ENCODE measurements at regions not wholly inside any gene's neighbourhood (a gene's known extent, or its start where the extent isn't known, plus 50 kb on each side); places are given as distances from the start of the nearest gene placed in this dataset.
"Not testable (repeated sequence)": the region's sequence is repeated elsewhere in the genome, so short reads cannot be mapped to it uniquely, and the experiment has no call there.

- FAIRE-seq (no peak), DNase-seq (ENCODE audit: insufficient read length, low spot score) (no peak)
- TF ChIP-seq CTCF (IDR thresholded peaks at IDR 0.05; ENCODE audit: insufficient read depth, missing control alignments) = no peak
Observed at GRCh38 chr5:162274679-162275078, 207.1 kb downstream of the GABRG2 start.

GRCh38 chr5:162275387-162275786 lies 207.8 kb downstream of the GABRG2 start:
- DNase-seq (ENCODE audit: insufficient read length, low spot score); FAIRE-seq: not testable (repeated sequence)

DNA sequence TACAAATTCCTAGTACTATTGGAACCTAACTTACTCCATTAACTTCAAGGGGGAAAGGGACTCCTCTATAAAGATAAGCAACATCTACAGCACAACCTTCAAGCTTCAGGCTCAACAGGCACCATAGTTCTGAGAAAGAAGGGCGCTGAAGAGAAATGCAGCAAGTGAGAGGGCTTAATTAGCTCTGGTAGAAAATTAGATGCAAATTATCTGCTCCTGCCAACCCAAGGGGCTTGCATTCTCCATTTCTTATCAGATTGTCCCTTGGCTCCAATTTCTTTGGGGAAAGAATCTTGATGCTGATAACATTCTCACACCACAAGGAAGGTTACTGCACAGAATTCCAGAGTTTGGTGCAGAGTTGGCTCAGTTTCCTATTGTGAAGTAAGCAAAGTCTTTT lies 214.6 kb downstream of the GABRG2 start:
- DNase-seq (ENCODE audit: insufficient read length, low spot score) (no peak), FAIRE-seq (no peak)
- TF ChIP-seq CTCF (IDR thresholded peaks at IDR 0.05; ENCODE audit: insufficient read depth, missing control alignments) = no peak

DNA sequence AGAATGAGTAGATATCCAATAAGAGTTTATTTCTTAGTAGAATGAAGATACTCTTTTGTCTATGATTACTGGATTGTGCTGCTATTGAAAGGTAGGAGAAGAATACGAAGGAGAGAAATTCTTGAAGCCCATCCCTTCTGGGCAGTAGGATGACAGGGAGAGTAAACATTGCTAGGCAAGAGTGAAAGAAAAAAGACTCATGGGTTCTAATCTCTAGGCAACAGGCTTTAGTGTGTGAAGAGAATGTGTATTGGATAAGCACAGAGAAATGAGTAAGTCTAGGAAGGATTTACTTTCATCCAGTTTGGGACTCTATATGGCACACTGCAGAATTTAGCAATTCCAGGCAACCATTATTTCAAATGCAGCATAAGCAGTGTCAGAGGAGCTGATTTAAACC lies 216.0 kb downstream of the GABRG2 start:
- no peak for FAIRE-seq
- DNase-seq (ENCODE audit: insufficient read length, low spot score) = no peak
- TF ChIP-seq CTCF (IDR thresholded peaks at IDR 0.05; ENCODE audit: insufficient read depth, missing control alignments) = no peak

- FAIRE-seq = no peak
- DNase-seq (ENCODE audit: insufficient read length, low spot score) = no peak
Observed at GRCh38 chr5:162288647-162289296, 221.2 kb downstream of the GABRG2 start.

DNA sequence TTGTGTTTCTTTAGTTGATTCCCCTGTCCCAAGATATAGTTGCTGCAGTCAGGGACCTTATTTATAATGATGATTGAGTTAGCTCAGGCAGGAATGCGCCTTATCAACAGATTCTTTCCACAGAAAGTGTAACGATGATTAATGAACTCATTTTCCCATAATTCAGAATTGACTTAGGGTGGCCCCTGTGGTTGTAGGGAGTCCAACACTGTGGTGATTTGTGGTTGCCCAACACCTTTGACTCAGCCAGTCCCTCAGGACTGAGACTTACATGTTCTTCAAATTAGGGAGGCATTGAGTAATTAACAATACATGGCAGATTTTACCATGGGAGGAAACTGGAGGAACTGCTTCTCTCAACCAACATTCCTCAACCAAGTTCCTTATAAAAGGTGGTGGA lies 221.9 kb downstream of the GABRG2 start:
- no peak for DNase-seq (ENCODE audit: insufficient read length, low spot score)
- no peak for FAIRE-seq
- TF ChIP-seq CTCF (IDR thresholded peaks at IDR 0.05; ENCODE audit: insufficient read depth, missing control alignments) = no peak

More at GRCh38 chr5:162288647-162289296, 221.2 kb downstream of the GABRG2 start:
- TF ChIP-seq CTCF (IDR thresholded peaks at IDR 0.05; ENCODE audit: insufficient read depth, missing control alignments) = no peak

DNA sequence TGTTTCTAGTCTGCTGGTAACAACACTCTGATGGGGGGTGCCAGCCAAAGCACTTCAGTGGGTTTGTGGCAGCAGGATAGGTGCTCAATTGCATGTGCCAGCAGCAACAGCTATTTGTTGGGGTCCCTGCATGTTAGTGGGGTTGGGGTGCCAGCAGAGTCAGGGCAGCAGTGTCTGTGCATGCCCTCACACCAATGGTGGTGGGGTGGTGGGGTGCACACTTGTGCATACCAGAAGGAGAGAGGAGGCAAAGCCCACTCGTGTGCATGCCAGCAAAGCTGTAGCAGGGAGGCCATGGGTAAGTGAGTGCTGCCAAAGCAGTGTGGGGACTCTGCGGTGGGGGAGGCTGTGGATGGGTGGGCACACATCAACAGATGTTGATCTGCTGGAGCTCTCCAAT lies 232.2 kb downstream of the GABRG2 start:
- TF ChIP-seq CTCF (IDR thresholded peaks at IDR 0.05; ENCODE audit: insufficient read depth, missing control alignments) = no peak
- FAIRE-seq (no peak), DNase-seq (ENCODE audit: insufficient read length, low spot score) (no peak)

- DNase-seq (ENCODE audit: insufficient read length, low spot score) (no peak), FAIRE-seq (no peak)
- TF ChIP-seq CTCF (IDR thresholded peaks at IDR 0.05; ENCODE audit: insufficient read depth, missing control alignments) = no peak
Observed at GRCh38 chr5:162301356-162301755, 233.8 kb downstream of the GABRG2 start.
